ENCODE measurements at regions not wholly inside any gene's neighbourhood (a gene's known extent, or its start where the extent isn't known, plus 50 kb on each side); places are given as distances from the start of the nearest gene placed in this dataset.

GRCh38 chr21:22904385-22904784 is 1906.2 kb downstream of the NCAM2 start:
- TF ChIP-seq CTCF (IDR thresholded peaks at IDR 0.05), result no peak
- no peak for TF ChIP-seq POLR2A (IDR thresholded peaks at IDR 0.05)
- H3K4me1 ChIP-seq, result no peaks in the 10 kb centered on the region
- DNase-seq (no peak), ATAC-seq (no peak)
- H3K27ac ChIP-seq, result no peak overlapping the region
- intact Hi-C loops (cut with DNase I), result no loop called here
- no peak overlapping the region for H3K4me3 ChIP-seq
- 42% methylated on average over 4 of the region's 4 CpGs for WGBS (ENCODE audit: insufficient coverage, low coverage, low lambda C conversion rate, missing lambda C conversion rate)
- no peaks in the 10 kb centered on the region for H3K36me3 ChIP-seq
- H3K27me3 ChIP-seq, result no peaks in the 10 kb centered on the region
- H3K9me3 ChIP-seq, result no peaks in the 10 kb centered on the region

- H3K27me3 ChIP-seq, result no peaks in the 10 kb centered on the region
- H3K9me3 ChIP-seq, result no peaks in the 10 kb centered on the region
- ATAC-seq (no peak), DNase-seq (no peak)
- H3K4me3 ChIP-seq, result no peak overlapping the region
- 38% methylated on average over 1 of the region's 1 CpG for WGBS (ENCODE audit: insufficient coverage, low coverage, low lambda C conversion rate, missing lambda C conversion rate)
- no peak for TF ChIP-seq CTCF (IDR thresholded peaks at IDR 0.05)
- no peak for TF ChIP-seq POLR2A (IDR thresholded peaks at IDR 0.05)
- intact Hi-C loops (cut with DNase I), result no loop called here
- H3K36me3 ChIP-seq, result no peaks in the 10 kb centered on the region
- H3K4me1 ChIP-seq, result no peaks in the 10 kb centered on the region
- H3K27ac ChIP-seq, result no peak overlapping the region
Observed at GRCh38 chr21:22925032-22925431, 1926.8 kb downstream of the NCAM2 start.

DNA sequence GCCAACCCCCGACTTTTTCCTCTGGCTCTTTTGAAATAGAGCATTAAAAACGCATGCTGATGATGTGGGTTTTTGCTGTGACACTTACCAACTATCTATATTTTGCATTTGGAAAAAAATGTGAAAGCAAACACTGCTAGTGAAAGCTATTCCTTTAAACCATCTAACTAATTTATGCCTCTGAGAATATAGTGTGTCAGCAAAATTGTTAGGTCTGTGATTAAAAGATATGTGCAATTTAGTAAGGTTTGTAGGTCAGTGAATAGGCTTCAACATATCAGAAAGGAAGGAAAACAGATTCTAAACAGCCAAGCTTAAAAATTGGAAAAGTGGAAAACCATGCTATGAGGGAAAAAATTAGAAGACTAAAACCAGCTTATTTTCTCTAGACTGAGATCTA is 1929.3 kb downstream of the NCAM2 start:
- no peaks in the 10 kb centered on the region for H3K36me3 ChIP-seq
- intact Hi-C loops (cut with DNase I), result no loop called here
- DNase-seq, result no peak
- H3K4me3 ChIP-seq, result no peak overlapping the region
- H3K9me3 ChIP-seq, result no peaks in the 10 kb centered on the region
- no peak for TF ChIP-seq CTCF (IDR thresholded peaks at IDR 0.05)
- TF ChIP-seq POLR2A (IDR thresholded peaks at IDR 0.05), result no peak
- no peak for ATAC-seq
- H3K27ac ChIP-seq, result no peak overlapping the region
- 18% methylated on average over 2 of the region's 2 CpGs for WGBS (ENCODE audit: insufficient coverage, low coverage, low lambda C conversion rate, missing lambda C conversion rate)
- no peaks in the 10 kb centered on the region for H3K27me3 ChIP-seq
- H3K4me1 ChIP-seq, result no peaks in the 10 kb centered on the region

DNA sequence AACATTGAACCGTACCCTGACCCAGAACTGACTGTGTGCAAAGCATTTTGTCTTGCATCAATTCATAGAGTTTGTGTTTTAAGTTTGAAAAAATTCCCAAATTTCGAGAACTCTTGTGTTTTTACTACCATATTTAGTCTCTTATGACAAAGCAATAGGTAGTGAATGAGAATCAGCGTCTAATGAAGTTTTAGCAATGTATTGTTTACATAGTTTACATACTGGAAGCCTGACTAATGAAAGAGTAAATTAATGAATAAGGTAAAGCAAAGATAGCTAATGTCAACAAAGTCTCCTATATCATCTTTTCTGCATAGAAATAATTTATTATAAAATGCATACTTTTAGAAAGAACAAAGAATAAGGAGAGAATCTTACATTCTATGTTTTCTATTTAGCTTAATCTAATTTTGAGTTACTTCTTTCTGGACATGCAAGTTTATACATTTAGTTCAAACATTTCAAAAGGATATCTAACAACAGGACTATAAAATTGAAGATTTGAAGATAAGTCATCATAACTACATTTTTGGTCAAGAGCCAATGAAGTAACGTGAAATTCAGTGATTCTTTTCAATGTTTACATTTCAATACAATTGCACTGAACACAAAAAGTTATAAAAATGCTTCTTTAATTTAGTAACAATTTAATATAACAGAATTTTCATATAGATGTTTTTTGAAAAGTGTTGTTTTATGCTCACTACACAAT is 1943.7 kb downstream of the NCAM2 start:
- H3K27me3 ChIP-seq, result no peaks in the 10 kb centered on the region
- WGBS (ENCODE audit: insufficient coverage, low coverage, low lambda C conversion rate, missing lambda C conversion rate), result 42% methylated on average over 4 of the region's 4 CpGs
- H3K36me3 ChIP-seq, result no peaks in the 10 kb centered on the region
- intact Hi-C loops (cut with DNase I), result no loop called here
- ATAC-seq (no peak), DNase-seq (no peak)
- TF ChIP-seq CTCF (IDR thresholded peaks at IDR 0.05), result no peak
- TF ChIP-seq POLR2A (IDR thresholded peaks at IDR 0.05), result no peak
- no peaks in the 10 kb centered on the region for H3K4me1 ChIP-seq
- H3K9me3 ChIP-seq, result no peaks in the 10 kb centered on the region
- no peak overlapping the region for H3K27ac ChIP-seq
- H3K4me3 ChIP-seq, result no peak overlapping the region

GRCh38 chr21:22955559-22955958 is 1957.3 kb downstream of the NCAM2 start:
- ATAC-seq, result no peak
- Histone ChIP-seq H3K27me3 (no peaks in the 10 kb centered on the region), H3K4me1 (no peaks in the 10 kb centered on the region), H3K27ac (no peak overlapping the region), H3K9me3 (no peaks in the 10 kb centered on the region), H3K36me3 (no peaks in the 10 kb centered on the region), H3K4me3 (no peak overlapping the region)
- TF ChIP-seq POLR2A (IDR thresholded peaks at IDR 0.05), result no peak
- TF ChIP-seq CTCF (IDR thresholded peaks at IDR 0.05), result no peak
- intact Hi-C loops (cut with DNase I), result no loop called here
- no peak for DNase-seq

Measured in right lobe of liver (tissue), 6 donors.